ENCODE measurements at regions not wholly inside any gene's neighbourhood (a gene's known extent, or its start where the extent isn't known, plus 50 kb on each side); places are given as distances from the start of the nearest gene placed in this dataset.
A peak's percentile ranks its signal among the peaks of the same experiment; 100 is the strongest.
"Not testable (repeated sequence)": the region's sequence is repeated elsewhere in the genome, so short reads cannot be mapped to it uniquely, and the experiment has no call there.

DNA sequence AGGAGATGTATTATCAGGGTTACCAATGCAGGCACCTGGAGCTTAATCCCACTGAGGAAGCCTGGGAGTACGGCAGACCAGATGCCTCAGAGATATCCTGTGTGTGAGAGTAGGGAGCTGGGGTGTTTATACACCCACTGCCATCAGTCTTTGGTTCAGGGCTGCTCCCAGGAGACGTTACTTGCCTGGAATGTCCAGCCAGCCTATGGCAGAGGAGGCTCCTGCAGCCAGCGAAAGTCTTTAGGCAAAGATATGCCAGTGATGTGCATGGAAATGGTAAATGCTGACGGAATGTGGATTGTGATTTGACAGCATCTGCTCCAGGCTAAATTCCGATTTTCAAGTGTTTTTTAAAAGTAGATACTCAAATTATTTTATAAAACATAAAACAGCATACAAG lies 282.0 kb downstream of the BTBD3 start:
- no peaks in the 10 kb centered on the region for H3K36me3 ChIP-seq
- no peaks in the 10 kb centered on the region for H3K9me3 ChIP-seq
- no peak for DNase-seq
- no peaks in the 10 kb centered on the region for H3K27me3 ChIP-seq
- H3K4me3 ChIP-seq = no peak overlapping the region

DNA sequence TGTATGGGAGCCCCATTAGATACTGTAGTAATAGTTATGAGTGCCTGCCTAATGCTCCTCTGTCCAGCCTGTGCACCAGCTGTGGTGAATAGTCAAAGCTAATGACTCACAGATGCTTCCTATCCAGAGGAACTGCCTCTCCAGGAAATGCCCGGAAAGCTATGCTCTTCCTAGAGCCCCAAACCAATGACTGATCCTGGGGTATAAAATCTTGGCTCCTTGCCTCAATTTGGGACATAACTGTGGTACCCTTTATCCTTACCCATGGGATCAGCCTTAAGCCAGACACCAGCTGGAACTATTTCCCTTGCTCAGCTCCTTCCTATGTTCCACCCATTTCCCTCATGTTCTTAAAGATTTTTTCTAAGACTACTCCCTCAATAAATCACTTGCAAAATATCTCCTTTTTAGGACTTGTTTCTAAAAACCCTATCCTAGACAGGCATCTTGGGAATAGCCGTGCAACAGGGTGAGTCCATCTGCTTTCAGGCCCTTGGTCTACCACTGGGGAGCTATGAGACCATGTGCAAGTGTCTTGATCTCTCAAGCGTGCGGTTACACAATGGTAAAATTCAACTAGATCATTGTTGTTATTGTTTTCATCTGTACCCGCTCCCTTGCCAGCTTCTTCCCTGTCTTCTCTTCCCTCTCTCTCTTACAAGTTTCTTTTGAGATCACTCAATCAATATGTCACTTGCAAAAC lies 283.7 kb downstream of the BTBD3 start:
- H3K27me3 ChIP-seq = no peaks in the 10 kb centered on the region
- H3K4me3 ChIP-seq = no peak overlapping the region
- H3K9me3 ChIP-seq = no peaks in the 10 kb centered on the region
- peak; percentile 54 for DNase-seq
- no peaks in the 10 kb centered on the region for H3K36me3 ChIP-seq

DNA sequence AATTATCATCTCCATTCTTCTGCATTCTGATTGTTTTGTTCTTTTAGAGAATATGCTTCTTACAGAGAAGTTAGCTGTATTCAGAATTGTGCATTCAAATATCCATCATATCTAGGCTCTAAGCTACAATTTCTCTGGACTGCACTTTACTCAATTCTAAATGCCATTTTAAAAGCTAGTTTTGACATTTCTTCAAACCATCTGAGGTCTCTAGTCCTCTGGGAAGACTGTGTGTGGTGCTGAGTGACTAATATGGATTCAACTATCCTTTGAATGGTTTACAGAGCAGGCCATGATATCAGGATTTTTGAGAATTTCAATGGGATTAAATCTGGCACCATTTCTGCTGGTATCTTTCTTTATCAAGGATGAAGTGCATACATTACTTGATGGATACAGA lies 285.7 kb downstream of the BTBD3 start:
- H3K36me3 ChIP-seq = no peaks in the 10 kb centered on the region
- H3K27me3 ChIP-seq = no peaks in the 10 kb centered on the region
- DNase-seq = no peak
- no peaks in the 10 kb centered on the region for H3K9me3 ChIP-seq
- no peak overlapping the region for H3K4me3 ChIP-seq

DNA sequence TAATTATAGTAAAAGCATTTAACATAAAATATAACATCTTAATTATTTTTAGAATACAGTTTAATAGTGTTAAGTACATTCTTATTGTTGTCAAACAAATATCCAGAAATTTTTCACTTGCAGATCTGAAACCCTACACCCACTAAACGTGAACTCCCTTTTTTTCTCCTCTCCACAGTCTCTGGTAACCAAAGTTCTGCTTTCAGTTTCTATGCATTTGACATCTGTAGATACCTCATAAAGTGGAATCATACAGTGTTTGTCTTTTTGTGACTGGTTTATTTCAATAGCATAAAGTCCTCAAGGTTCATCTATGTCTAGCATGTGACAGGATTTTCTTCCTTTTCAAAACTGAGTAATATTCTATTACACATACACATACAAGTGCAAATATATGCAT lies 286.3 kb downstream of the BTBD3 start:
- Histone ChIP-seq H3K4me3 (no peak overlapping the region), H3K9me3 (no peaks in the 10 kb centered on the region), H3K36me3 (no peaks in the 10 kb centered on the region), H3K27me3 (no peaks in the 10 kb centered on the region)
- no peak for DNase-seq

DNA sequence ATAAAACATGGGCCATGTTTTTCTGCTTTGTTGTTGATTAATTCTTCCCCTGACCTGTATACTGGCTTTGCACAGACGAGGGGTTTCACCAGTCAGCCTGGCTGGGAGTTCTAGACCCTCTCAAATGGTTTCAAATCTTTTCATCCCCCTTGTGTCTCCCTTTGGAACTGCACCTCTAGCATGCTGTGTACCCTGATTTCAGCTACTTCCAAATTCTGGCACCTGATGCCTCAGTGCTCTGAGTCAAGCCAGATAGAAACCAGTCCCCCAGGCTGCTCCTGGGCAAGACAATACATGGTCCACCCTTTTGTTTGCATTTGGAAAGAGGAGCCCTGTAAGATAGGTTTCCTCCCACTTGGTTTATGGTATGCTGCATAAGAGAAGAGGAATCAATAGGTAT lies 290.2 kb downstream of the BTBD3 start:
- H3K36me3 ChIP-seq = no peaks in the 10 kb centered on the region
- H3K9me3 ChIP-seq = no peaks in the 10 kb centered on the region
- no peak overlapping the region for H3K4me3 ChIP-seq
- no peaks in the 10 kb centered on the region for H3K27me3 ChIP-seq
- DNase-seq = peak; percentile 8

DNA sequence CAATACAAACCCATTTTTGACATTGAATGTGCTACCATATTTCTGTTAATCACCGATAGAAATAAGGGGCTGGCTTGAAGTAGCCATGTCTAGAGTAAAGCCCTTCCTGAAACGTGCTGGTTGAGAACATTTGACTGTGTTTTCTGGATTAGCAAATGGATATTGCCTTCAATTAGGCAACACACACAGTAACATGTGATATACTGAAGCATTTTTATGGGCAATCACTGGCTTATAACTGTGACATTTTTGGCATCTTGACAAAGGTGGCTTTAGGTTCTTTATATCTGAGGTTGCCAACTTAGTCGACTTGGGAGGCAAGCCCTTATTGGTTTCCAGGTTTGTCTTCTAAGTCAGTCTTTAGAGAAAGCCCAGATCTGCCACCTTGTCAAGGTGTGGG lies 292.9 kb downstream of the BTBD3 start:
- Histone ChIP-seq H3K9me3 (no peaks in the 10 kb centered on the region), H3K27me3 (no peaks in the 10 kb centered on the region), H3K36me3 (no peaks in the 10 kb centered on the region), H3K4me3 (no peak overlapping the region)
- DNase-seq = no peak

DNA sequence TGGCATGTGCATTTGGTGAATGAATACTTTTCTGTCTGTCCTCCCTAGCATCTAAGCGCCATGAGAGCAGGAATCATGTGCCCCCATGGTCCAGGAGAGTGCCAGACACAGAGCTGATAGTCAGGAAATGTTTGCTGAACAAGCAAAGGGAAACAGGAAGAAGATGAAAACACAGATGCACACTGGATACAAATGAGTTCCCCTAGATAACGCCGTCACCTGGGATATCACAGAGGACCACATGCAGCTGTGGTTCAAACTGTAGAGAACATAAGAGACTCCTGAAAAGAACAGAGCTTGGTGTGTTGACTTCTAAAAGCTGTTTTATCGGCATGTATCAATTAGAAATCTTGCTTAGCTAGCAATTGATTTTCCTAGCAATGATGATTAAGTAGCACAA lies 293.7 kb downstream of the BTBD3 start:
- no peak for DNase-seq
- H3K4me3 ChIP-seq = no peak overlapping the region
- no peaks in the 10 kb centered on the region for H3K9me3 ChIP-seq

DNA sequence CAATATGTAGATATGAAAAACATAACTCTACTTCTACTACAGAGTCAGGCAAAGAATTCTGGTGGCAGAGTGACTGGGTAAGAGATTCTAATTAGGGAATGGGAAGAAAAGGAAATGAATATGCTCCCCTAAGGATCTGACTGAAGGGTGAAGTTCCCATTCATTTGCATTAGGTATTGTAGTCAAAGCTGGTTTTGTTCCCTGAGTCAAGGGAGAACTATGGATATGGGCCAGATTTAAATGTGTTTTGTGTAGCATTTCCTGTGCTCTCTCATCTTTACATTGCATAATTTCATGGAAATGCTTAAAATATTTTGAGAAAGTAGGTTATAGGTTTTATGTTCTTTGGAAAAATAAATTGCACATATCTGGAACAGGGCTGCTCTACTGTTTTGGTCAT lies 299.7 kb downstream of the BTBD3 start:
- Histone ChIP-seq H3K27me3 (no peaks in the 10 kb centered on the region; the same call in 1 of the 2 replicates), H3K36me3 (no peaks in the 10 kb centered on the region), H3K9me3 (no peaks in the 10 kb centered on the region), H3K4me3 (no peak overlapping the region)
- no peak for DNase-seq

More for the DNA sequence above, 293.7 kb downstream of the BTBD3 start:
- no peaks in the 10 kb centered on the region for H3K36me3 ChIP-seq
- H3K27me3 ChIP-seq = no peaks in the 10 kb centered on the region; the same call in 1 of the 2 replicates

DNA sequence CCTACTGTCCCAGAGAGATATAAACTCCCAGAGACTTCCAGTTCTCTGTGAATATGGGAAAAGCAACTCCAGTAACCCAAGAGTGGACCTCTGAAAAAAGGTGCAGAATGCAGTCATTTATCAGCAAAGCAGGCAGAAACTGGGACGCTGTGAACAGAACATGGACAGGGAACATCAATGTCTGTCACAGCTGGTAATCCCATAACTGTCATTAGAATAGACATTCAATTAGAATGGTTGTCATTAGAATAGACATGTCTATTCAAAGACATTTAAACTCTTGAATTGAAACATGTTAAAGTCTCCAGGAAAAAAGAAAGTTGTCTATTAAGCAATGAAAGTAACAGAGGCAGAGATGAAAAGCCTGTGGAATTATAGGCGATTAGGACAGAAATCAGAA lies 302.1 kb downstream of the BTBD3 start:
- Histone ChIP-seq H3K4me3 (no peak overlapping the region), H3K27me3 (no peaks in the 10 kb centered on the region; the same call in 1 of the 2 replicates), H3K9me3 (no peaks in the 10 kb centered on the region)

DNA sequence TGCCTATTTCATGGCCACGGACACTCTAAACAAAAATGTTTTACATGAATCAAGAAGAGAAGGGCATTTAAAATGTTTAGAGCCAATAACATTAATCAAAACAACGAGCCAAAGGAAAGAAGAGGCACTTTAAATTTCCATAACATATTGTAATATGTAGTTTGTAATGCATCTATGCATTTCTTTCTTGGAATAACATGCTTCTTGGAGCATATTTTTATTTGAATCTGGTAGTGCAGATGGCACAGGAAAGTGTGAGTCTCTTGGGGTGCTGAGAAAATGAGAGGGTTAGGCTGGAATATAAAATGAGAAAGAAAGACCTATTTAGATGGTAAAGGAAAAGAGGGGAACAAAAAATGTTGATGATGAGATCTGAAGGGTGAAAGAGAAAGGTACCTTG lies 305.4 kb downstream of the BTBD3 start:
- Histone ChIP-seq H3K4me3 (no peak overlapping the region), H3K36me3 (no peaks in the 10 kb centered on the region), H3K9me3 (no peaks in the 10 kb centered on the region), H3K27me3 (no peaks in the 10 kb centered on the region)
- DNase-seq = no peak

More for the DNA sequence above, 302.1 kb downstream of the BTBD3 start:
- DNase-seq = no peak
- no peaks in the 10 kb centered on the region for H3K36me3 ChIP-seq

DNA sequence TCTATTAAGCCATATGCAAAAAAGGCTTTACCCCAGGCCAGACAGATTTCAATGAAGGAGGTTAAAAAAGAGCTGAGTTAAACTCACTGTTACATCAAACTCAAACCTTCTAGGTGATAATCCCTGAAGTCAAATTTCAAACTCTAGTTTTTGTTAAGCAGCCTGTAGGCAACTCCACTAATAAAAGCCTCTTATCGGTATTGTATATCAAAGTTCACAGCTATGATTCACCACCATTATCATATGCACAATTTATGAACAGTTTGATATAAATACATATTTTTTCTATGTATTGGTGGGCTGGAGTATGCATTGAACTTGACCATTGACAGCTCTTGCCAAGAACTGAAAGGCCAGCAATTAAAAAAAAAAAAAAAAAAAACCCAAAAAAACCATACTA lies 308.2 kb downstream of the BTBD3 start:
- no peaks in the 10 kb centered on the region for H3K9me3 ChIP-seq

DNA sequence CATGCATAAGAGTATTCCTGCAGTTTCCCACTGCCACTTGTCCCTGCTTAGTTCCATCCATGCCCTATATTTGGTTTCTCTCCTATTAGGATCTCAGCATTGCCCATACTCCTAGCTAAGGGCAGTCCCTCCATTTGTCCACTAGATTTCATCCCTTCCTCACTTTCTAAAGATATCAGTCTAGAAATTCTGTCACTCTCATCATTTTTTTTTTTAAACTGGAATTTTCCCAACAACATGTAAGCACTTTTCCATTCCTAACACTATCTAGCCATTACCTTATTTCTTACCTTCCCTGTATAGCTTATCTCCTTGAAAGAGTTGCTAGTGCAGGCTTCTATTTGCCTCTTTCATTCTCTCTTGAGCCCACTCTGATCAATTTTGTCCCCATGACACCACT lies 312.2 kb downstream of the BTBD3 start:
- no peaks in the 10 kb centered on the region for H3K9me3 ChIP-seq
- no peak for DNase-seq
- H3K27me3 ChIP-seq = no peaks in the 10 kb centered on the region
- H3K4me3 ChIP-seq = no peak overlapping the region
- H3K36me3 ChIP-seq = no peaks in the 10 kb centered on the region

More for the DNA sequence above, 308.2 kb downstream of the BTBD3 start:
- no peak overlapping the region for H3K4me3 ChIP-seq
- no peak for DNase-seq
- no peaks in the 10 kb centered on the region for H3K36me3 ChIP-seq
- no peaks in the 10 kb centered on the region for H3K27me3 ChIP-seq

DNA sequence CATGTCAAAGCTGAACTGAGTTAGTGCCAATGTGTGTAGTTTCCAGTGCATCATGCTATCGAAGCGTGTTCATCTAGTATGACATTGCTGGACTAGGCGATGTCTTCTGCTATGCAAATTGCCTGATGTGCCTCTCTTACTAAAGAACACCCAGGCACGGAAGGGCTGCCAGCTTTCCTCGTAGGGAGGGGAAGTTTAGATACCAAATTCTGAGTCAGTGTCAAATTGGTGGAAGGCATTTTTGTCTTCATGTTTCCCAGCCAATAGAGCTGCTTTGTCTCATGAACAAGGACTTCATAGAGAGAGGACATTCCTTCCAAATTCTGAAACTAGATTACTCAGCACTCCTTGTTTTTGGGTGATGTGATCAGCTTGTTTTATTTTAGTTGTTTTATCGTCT lies 320.1 kb downstream of the BTBD3 start:
- no peak overlapping the region for H3K4me3 ChIP-seq
- no peaks in the 10 kb centered on the region; the same call in 1 of the 2 replicates for H3K9me3 ChIP-seq
- DNase-seq = peak; percentile 69
- no peaks in the 10 kb centered on the region for H3K27me3 ChIP-seq
- H3K36me3 ChIP-seq = no peaks in the 10 kb centered on the region

DNA sequence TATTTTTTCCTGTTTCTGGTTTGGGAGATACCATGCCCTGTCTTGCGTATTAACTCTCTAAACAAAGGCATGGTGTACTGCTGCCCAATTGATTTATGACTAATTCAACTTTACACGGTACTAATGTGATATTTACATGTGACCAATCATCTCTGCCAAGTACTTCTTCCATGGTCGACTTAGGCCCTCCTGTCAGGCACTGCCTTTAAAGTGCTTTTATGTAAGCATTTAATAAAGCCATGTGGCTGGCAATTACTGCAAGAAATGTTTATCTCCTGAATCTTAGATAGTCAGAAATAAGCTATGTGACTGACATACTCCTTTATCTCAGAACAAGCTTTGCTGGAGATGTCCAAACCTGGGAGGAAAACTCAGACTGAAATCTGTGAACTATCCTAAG lies 323.4 kb downstream of the BTBD3 start:
- Histone ChIP-seq H3K27me3 (no peaks in the 10 kb centered on the region), H3K36me3 (no peaks in the 10 kb centered on the region), H3K9me3 (no peaks in the 10 kb centered on the region; the same call in 1 of the 2 replicates), H3K4me3 (no peak overlapping the region)
- no peak for DNase-seq

DNA sequence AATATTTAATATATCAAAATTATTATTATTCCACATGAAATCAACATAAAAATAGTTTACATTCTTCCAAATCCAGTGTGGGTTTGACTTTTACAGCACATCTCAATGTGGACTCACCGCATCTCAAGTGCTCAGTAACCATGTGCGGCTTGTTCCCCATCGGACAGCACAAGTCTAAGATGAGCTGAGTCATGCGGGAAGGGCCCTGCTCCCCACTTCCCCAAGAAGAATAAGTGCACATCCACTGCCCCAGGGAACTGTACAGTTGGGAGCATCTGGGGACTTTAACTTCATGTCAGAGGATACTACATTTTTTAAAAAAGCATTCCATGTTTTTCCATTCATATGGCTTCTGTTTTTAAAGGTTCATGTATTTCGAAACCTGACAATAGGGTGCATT lies 325.6 kb downstream of the BTBD3 start:
- DNase-seq = no peak
- H3K4me3 ChIP-seq = no peak overlapping the region
- H3K27me3 ChIP-seq = no peaks in the 10 kb centered on the region
- H3K9me3 ChIP-seq = no peaks in the 10 kb centered on the region; the same call in 1 of the 2 replicates
- no peaks in the 10 kb centered on the region for H3K36me3 ChIP-seq

DNA sequence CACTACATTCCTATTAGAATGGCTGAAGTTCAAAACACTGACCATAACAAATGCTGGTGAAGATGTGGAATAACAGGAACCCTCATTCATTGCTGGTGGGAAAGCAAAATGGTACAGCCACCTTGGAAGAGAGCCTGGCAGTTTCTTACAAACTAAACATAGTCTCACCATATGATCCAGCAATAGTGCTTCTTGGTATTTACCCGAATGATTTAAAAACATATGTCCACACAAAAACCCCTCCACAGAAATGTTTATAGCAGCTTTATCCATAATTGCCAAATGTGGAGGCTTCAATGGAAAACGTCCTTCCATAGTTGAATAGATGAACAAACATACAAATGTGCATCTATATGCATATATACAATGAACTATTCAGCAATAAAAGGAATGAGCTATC lies 330.8 kb downstream of the BTBD3 start:
- no peaks in the 10 kb centered on the region for H3K27me3 ChIP-seq
- H3K4me3 ChIP-seq = no peak overlapping the region
- no peaks in the 10 kb centered on the region for H3K36me3 ChIP-seq
- no peak for DNase-seq
- H3K9me3 ChIP-seq = no peaks in the 10 kb centered on the region

DNA sequence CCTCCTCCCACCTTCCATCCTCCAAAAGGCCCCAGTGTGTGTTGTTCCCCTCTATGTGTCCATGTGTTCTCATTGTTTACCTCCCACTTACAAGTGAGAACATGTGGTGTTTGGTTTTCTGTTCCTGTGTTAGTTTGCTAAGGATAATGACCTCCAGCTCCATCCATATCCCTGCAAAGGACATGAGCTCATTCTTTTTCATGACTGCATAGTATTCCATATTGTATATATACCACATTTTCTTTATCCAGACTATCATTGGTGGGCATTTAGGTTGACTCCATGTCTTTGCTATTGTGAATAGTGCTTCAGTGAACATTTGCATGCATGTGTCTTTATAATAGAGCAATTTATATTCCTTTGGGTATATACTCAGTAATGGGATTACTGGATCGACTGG lies 333.0 kb downstream of the BTBD3 start:
- not testable (repeated sequence) for DNase-seq, H3K27me3 ChIP-seq, H3K9me3 ChIP-seq, H3K36me3 ChIP-seq, H3K4me3 ChIP-seq

DNA sequence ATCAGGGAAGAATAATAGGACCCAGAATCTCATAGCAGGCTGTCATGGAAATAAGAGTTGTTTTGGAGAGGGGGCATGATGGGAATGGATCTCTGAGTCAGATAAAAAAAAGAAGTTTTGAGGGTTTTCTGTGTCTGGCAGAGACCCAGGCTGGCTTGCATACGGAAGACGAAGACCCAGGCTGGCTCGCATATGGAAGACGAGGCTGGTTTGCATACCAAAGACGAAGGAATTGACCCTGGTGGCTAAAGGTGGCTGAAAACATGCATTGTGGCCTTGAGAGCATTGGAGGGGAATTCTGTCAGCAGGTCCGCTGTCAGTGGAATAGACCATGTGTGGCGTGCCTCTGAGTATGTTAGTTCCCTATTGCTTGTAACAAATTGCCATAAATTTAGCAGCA lies 335.1 kb downstream of the BTBD3 start:
- Histone ChIP-seq H3K4me3 (no peak overlapping the region), H3K36me3 (no peaks in the 10 kb centered on the region), H3K9me3 (0 out of 2 replicates have a peak, but pooled peaks cover 2% of the 10 kb centered on the region), H3K27me3 (no peaks in the 10 kb centered on the region)
- DNase-seq = no peak

Data from MG63 (cell line).